Activated naive CD8-positive, alpha-beta T cell (primary cell): ENCODE measurements at regions not wholly inside any gene's neighbourhood (a gene's known extent, or its start where the extent isn't known, plus 50 kb on each side); places are given as distances from the start of the nearest gene placed in this dataset.

Experiments
- H3K27ac Mint-ChIP-seq: one replicate; pipeline ENCODE4 v1.8.0; 2021; ENCODE audit warnings: mixed read lengths
- H3K27me3 Mint-ChIP-seq: one replicate; pipeline ENCODE4 v1.8.0; 2021; ENCODE audit warnings: mixed read lengths
- H3K36me3 Mint-ChIP-seq: one replicate; pipeline ENCODE4 v1.8.0; 2021; ENCODE audit warnings: mixed read lengths
- H3K4me1 Mint-ChIP-seq: one replicate; pipeline ENCODE4 v1.8.0; 2021; ENCODE audit warnings: low read depth, mixed read lengths
- H3K4me3 Mint-ChIP-seq: one replicate; pipeline ENCODE4 v1.8.0; 2021; ENCODE audit warnings: mild to moderate bottlenecking, mixed read lengths
- H3K9me3 Mint-ChIP-seq: one replicate; pipeline ENCODE4 v1.8.0; 2021; ENCODE audit warnings: low read depth, mixed read lengths

GRCh38 chr17:65404761-65405160 is 156.7 kb downstream of the AXIN2 start:
- Mint-ChIP-seq H3K36me3 (no peaks in the 10 kb centered on the region), H3K4me3 (no peak overlapping the region), H3K9me3 (no peaks in the 10 kb centered on the region), H3K4me1 (peaks cover 7% of the 10 kb centered on the region), H3K27ac (no peak overlapping the region), H3K27me3 (no peaks in the 10 kb centered on the region)

- no peak overlapping the region for H3K4me3 Mint-ChIP-seq
- H3K27ac Mint-ChIP-seq = no peak overlapping the region
- H3K9me3 Mint-ChIP-seq = no peaks in the 10 kb centered on the region
- no peaks in the 10 kb centered on the region for H3K27me3 Mint-ChIP-seq
- H3K36me3 Mint-ChIP-seq = no peaks in the 10 kb centered on the region
- H3K4me1 Mint-ChIP-seq = peaks cover 7% of the 10 kb centered on the region
Measured at GRCh38 chr17:65403626-65404025, 157.8 kb downstream of the AXIN2 start.

- H3K4me3 Mint-ChIP-seq = no peak overlapping the region
- no peaks in the 10 kb centered on the region for H3K9me3 Mint-ChIP-seq
- H3K27me3 Mint-ChIP-seq = no peaks in the 10 kb centered on the region
- H3K4me1 Mint-ChIP-seq = peaks cover 7% of the 10 kb centered on the region
- H3K27ac Mint-ChIP-seq = no peak overlapping the region
- no peaks in the 10 kb centered on the region for H3K36me3 Mint-ChIP-seq
Measured at GRCh38 chr17:65402513-65403496, 158.6 kb downstream of the AXIN2 start.

- Mint-ChIP-seq H3K27me3 (no peaks in the 10 kb centered on the region), H3K4me3 (no peak overlapping the region), H3K4me1 (peaks cover 7% of the 10 kb centered on the region), H3K36me3 (no peaks in the 10 kb centered on the region), H3K9me3 (no peaks in the 10 kb centered on the region), H3K27ac (no peak overlapping the region)
Measured at GRCh38 chr17:65401561-65401960, 159.9 kb downstream of the AXIN2 start.

GRCh38 chr17:65400701-65401100 is 160.7 kb downstream of the AXIN2 start:
- Mint-ChIP-seq H3K4me3 (no peak overlapping the region), H3K27ac (no peak overlapping the region), H3K27me3 (no peaks in the 10 kb centered on the region), H3K4me1 (peaks cover 7% of the 10 kb centered on the region), H3K36me3 (no peaks in the 10 kb centered on the region), H3K9me3 (no peaks in the 10 kb centered on the region)

GRCh38 chr17:65398040-65398787 is 163.2 kb downstream of the AXIN2 start:
- H3K4me1 Mint-ChIP-seq = peaks cover 29% of the 10 kb centered on the region
- H3K27ac Mint-ChIP-seq = no peak overlapping the region
- no peak overlapping the region for H3K4me3 Mint-ChIP-seq
- H3K36me3 Mint-ChIP-seq = no peaks in the 10 kb centered on the region
- H3K27me3 Mint-ChIP-seq = no peaks in the 10 kb centered on the region
- H3K9me3 Mint-ChIP-seq = no peaks in the 10 kb centered on the region

- Mint-ChIP-seq H3K36me3 (no peaks in the 10 kb centered on the region), H3K27me3 (no peaks in the 10 kb centered on the region), H3K9me3 (no peaks in the 10 kb centered on the region), H3K4me3 (no peak overlapping the region), H3K27ac (no peak overlapping the region), H3K4me1 (peaks cover 25% of the 10 kb centered on the region)
Measured at GRCh38 chr17:65395924-65396323, 165.5 kb downstream of the AXIN2 start.

GRCh38 chr17:65394811-65395472 is 166.5 kb downstream of the AXIN2 start:
- H3K27ac Mint-ChIP-seq = no peak overlapping the region
- no peaks in the 10 kb centered on the region for H3K27me3 Mint-ChIP-seq
- H3K9me3 Mint-ChIP-seq = no peaks in the 10 kb centered on the region
- H3K36me3 Mint-ChIP-seq = no peaks in the 10 kb centered on the region
- H3K4me3 Mint-ChIP-seq = no peak overlapping the region
- H3K4me1 Mint-ChIP-seq = peaks cover 25% of the 10 kb centered on the region

GRCh38 chr17:65393514-65393913 is 167.9 kb downstream of the AXIN2 start:
- peaks cover 25% of the 10 kb centered on the region for H3K4me1 Mint-ChIP-seq
- H3K27ac Mint-ChIP-seq = peak overlapping the region; percentile 16
- H3K4me3 Mint-ChIP-seq = peak overlapping the region; percentile 11
- H3K9me3 Mint-ChIP-seq = no peaks in the 10 kb centered on the region
- H3K27me3 Mint-ChIP-seq = no peaks in the 10 kb centered on the region
- no peaks in the 10 kb centered on the region for H3K36me3 Mint-ChIP-seq

GRCh38 chr17:65389949-65390348 is 171.5 kb downstream of the AXIN2 start:
- Mint-ChIP-seq H3K27ac (no peak overlapping the region), H3K4me3 (no peak overlapping the region), H3K9me3 (no peaks in the 10 kb centered on the region), H3K4me1 (peaks cover 18% of the 10 kb centered on the region), H3K36me3 (no peaks in the 10 kb centered on the region), H3K27me3 (no peaks in the 10 kb centered on the region)

GRCh38 chr17:65389426-65389825 is 172.0 kb downstream of the AXIN2 start:
- no peak overlapping the region for H3K4me3 Mint-ChIP-seq
- H3K27me3 Mint-ChIP-seq = no peaks in the 10 kb centered on the region
- H3K27ac Mint-ChIP-seq = no peak overlapping the region
- peaks cover 12% of the 10 kb centered on the region for H3K4me1 Mint-ChIP-seq
- H3K9me3 Mint-ChIP-seq = no peaks in the 10 kb centered on the region
- H3K36me3 Mint-ChIP-seq = no peaks in the 10 kb centered on the region

GRCh38 chr17:65388911-65389310 is 172.5 kb downstream of the AXIN2 start:
- H3K4me3 Mint-ChIP-seq = no peak overlapping the region
- no peaks in the 10 kb centered on the region for H3K27me3 Mint-ChIP-seq
- H3K9me3 Mint-ChIP-seq = no peaks in the 10 kb centered on the region
- peaks cover 9% of the 10 kb centered on the region for H3K4me1 Mint-ChIP-seq
- no peaks in the 10 kb centered on the region for H3K36me3 Mint-ChIP-seq
- no peak overlapping the region for H3K27ac Mint-ChIP-seq

GRCh38 chr17:65387322-65387721 is 174.1 kb downstream of the AXIN2 start:
- no peaks in the 10 kb centered on the region for H3K27me3 Mint-ChIP-seq
- H3K4me1 Mint-ChIP-seq = no peaks in the 10 kb centered on the region
- H3K9me3 Mint-ChIP-seq = no peaks in the 10 kb centered on the region
- H3K27ac Mint-ChIP-seq = no peak overlapping the region
- no peak overlapping the region for H3K4me3 Mint-ChIP-seq
- H3K36me3 Mint-ChIP-seq = no peaks in the 10 kb centered on the region

GRCh38 chr17:65385726-65386125 is 175.7 kb downstream of the AXIN2 start:
- peaks cover under 1% of the 10 kb centered on the region for H3K36me3 Mint-ChIP-seq
- peaks cover 1% of the 10 kb centered on the region for H3K9me3 Mint-ChIP-seq
- H3K4me3 Mint-ChIP-seq = no peak overlapping the region
- H3K4me1 Mint-ChIP-seq = no peaks in the 10 kb centered on the region
- no peaks in the 10 kb centered on the region for H3K27me3 Mint-ChIP-seq
- no peak overlapping the region for H3K27ac Mint-ChIP-seq

- no peaks in the 10 kb centered on the region for H3K27me3 Mint-ChIP-seq
- H3K27ac Mint-ChIP-seq = no peak overlapping the region
- peaks cover 5% of the 10 kb centered on the region for H3K9me3 Mint-ChIP-seq
- H3K4me3 Mint-ChIP-seq = no peak overlapping the region
- H3K36me3 Mint-ChIP-seq = peaks cover 4% of the 10 kb centered on the region
- no peaks in the 10 kb centered on the region for H3K4me1 Mint-ChIP-seq
Measured at GRCh38 chr17:65385071-65385470, 176.4 kb downstream of the AXIN2 start.
